ENCODE measurements at regions not wholly inside any gene's neighbourhood (a gene's known extent, or its start where the extent isn't known, plus 50 kb on each side); places are given as distances from the start of the nearest gene placed in this dataset.

DNA sequence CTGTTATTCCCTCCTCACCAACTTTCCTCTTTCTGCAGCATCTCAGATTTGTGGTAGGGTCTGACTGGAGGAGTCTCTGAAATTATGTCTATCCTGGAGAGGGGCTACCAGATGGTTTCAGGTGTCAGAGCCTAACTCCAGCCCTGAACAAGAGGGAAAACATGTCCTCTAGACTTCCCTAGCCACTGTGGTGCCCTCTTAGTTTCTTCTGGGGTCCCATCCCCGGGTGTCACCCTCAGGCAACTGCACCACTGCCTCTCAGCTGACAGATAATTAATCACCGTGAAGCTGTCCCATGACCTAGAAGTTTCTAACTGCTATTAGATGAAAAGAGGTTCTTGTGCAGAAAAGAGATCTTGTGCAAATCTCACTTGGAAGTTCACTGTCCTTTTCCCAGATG lies 95.1 kb upstream of the CELF4 start:
- TF ChIP-seq ZNF274 (IDR thresholded peaks at IDR 0.05; ENCODE audit: low read depth, low read length) (no peak), YY1 (IDR thresholded peaks at IDR 0.05; ENCODE audit: insufficient read depth, insufficient read length) (no peak)

Data from NT2/D1 (cell line).